CD4-positive, alpha-beta T cell treated with Interleukin-15 for 1 hour (primary cell): ENCODE measurements at regions not wholly inside any gene's neighbourhood (a gene's known extent, or its start where the extent isn't known, plus 50 kb on each side); places are given as distances from the start of the nearest gene placed in this dataset.

ENCODE experiments used
- DNase-seq: peaks from one replicate; pipeline ENCODE4 v3.0.0-alpha.2; 2020

GRCh38 chr14:98714626-98715425, 557.2 kb downstream of the BCL11B start:
- DNase-seq, result no peak

- no peak for DNase-seq
These were observed 555.9 kb downstream of the BCL11B start for GRCh38 chr14:98716133-98716532.

GRCh38 chr14:98721061-98721460, 550.9 kb downstream of the BCL11B start:
- no peak for DNase-seq

- DNase-seq, result no peak
These were observed 547.3 kb downstream of the BCL11B start for GRCh38 chr14:98724734-98725133.

- DNase-seq, result no peak
These were observed 546.8 kb downstream of the BCL11B start for GRCh38 chr14:98725191-98725590.

- no peak for DNase-seq
These were observed 546.3 kb downstream of the BCL11B start for GRCh38 chr14:98725676-98726075.

GRCh38 chr14:98726585-98727405, 545.2 kb downstream of the BCL11B start:
- no peak for DNase-seq

GRCh38 chr14:98728024-98728423, 544.0 kb downstream of the BCL11B start:
- DNase-seq, result no peak

GRCh38 chr14:98728836-98729235, 543.2 kb downstream of the BCL11B start:
- DNase-seq, result no peak

GRCh38 chr14:98731286-98731685, 540.7 kb downstream of the BCL11B start:
- no peak for DNase-seq

GRCh38 chr14:98731701-98732100, 540.3 kb downstream of the BCL11B start:
- no peak for DNase-seq

- no peak for DNase-seq
These were observed 538.5 kb downstream of the BCL11B start for GRCh38 chr14:98733536-98733935.

- no peak for DNase-seq
These were observed 535.2 kb downstream of the BCL11B start for GRCh38 chr14:98736701-98737338.

- DNase-seq, result no peak
These were observed 530.5 kb downstream of the BCL11B start for GRCh38 chr14:98741523-98741922.

GRCh38 chr14:98742001-98742400, 530.0 kb downstream of the BCL11B start:
- no peak for DNase-seq

GRCh38 chr14:98743536-98743935, 528.5 kb downstream of the BCL11B start:
- DNase-seq, result no peak

GRCh38 chr14:98748966-98749365, 523.0 kb downstream of the BCL11B start:
- no peak for DNase-seq

GRCh38 chr14:98751110-98751509, 520.9 kb downstream of the BCL11B start:
- no peak for DNase-seq

GRCh38 chr14:98752660-98753059, 519.3 kb downstream of the BCL11B start:
- DNase-seq, result no peak

- DNase-seq, result no peak
These were observed 517.5 kb downstream of the BCL11B start for GRCh38 chr14:98754343-98755020.

GRCh38 chr14:98756749-98757148, 515.2 kb downstream of the BCL11B start:
- DNase-seq, result no peak

GRCh38 chr14:98758440-98758839, 513.6 kb downstream of the BCL11B start:
- no peak for DNase-seq

- no peak for DNase-seq
These were observed 510.0 kb downstream of the BCL11B start for GRCh38 chr14:98761993-98762392.
